ENCODE measurements at regions not wholly inside any gene's neighbourhood (a gene's known extent, or its start where the extent isn't known, plus 50 kb on each side); places are given as distances from the start of the nearest gene placed in this dataset.

DNA sequence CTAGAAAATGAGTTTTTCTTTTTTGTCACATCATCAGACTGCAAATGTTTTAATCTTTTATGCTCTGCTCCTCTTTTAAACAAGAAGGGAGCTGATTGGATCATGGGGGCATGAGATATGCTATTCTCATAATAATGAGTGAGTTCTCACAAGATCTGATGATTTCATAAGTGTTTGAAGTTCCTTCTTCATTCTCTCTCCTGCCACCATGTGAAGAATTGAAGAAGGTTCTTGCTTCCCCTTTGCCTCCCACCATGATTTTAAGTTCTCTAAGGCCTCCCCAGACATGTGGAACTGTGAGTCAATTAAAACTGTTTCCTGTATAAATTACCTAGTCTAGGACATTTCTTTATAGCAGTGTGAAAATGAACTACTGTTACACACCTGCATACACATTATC lies 218.2 kb downstream of the NRIP1 start:
- TF ChIP-seq CTCF (IDR thresholded peaks at IDR 0.05; ENCODE audit: borderline replicate concordance, extremely low read depth, low read length, poor library complexity, severe bottlenecking), result no peak
- TF ChIP-seq EZH2 (IDR thresholded peaks at IDR 0.05; ENCODE audit: borderline replicate concordance, low read depth, low read length, severe bottlenecking), result no peak
